GM19025 (cell line): ENCODE measurements at regions not wholly inside any gene's neighbourhood (a gene's known extent, or its start where the extent isn't known, plus 50 kb on each side); places are given as distances from the start of the nearest gene placed in this dataset.
"Not testable (repeated sequence)": the region's sequence is repeated elsewhere in the genome, so short reads cannot be mapped to it uniquely, and the experiment has no call there.

Source experiments
- ATAC-seq: cut with Tn5 transposase; IDR thresholded peaks from one replicate; pipeline ENCODE4 v1.9.1; 2021; ENCODE audit warnings: mild to moderate bottlenecking, low read depth, moderate library complexity; ENCODE audit not compliant: unreplicated experiment

GRCh38 chr1:144140243-144140642 is 168.5 kb upstream of the FAM72C start:
- ATAC-seq, result not testable (repeated sequence)

- ATAC-seq, result not testable (repeated sequence)
These were observed 133.2 kb upstream of the FAM72C start for GRCh38 chr1:144105006-144105405.

- not testable (repeated sequence) for ATAC-seq
These were observed 132.4 kb upstream of the FAM72C start for GRCh38 chr1:144104000-144104677.

GRCh38 chr1:144103156-144103880 is 131.5 kb upstream of the FAM72C start:
- ATAC-seq, result not testable (repeated sequence)

- not testable (repeated sequence) for ATAC-seq
These were observed 130.4 kb upstream of the FAM72C start for GRCh38 chr1:144102046-144102745.

GRCh38 chr1:144101397-144102045 is 129.7 kb upstream of the FAM72C start:
- no peak for ATAC-seq

GRCh38 chr1:144077167-144077841 is 105.5 kb upstream of the FAM72C start:
- ATAC-seq, result not testable (repeated sequence)

GRCh38 chr1:144076646-144077045 is 104.9 kb upstream of the FAM72C start:
- ATAC-seq, result not testable (repeated sequence)

GRCh38 chr1:144070394-144071053 is 98.7 kb upstream of the FAM72C start:
- ATAC-seq, result not testable (repeated sequence)

GRCh38 chr1:144067042-144067441 is 95.3 kb upstream of the FAM72C start:
- ATAC-seq, result not testable (repeated sequence)

- ATAC-seq, result not testable (repeated sequence)
These were observed 94.5 kb upstream of the FAM72C start for GRCh38 chr1:144066071-144066813.

GRCh38 chr1:144065299-144066060 is 93.7 kb upstream of the FAM72C start:
- not testable (repeated sequence) for ATAC-seq

- ATAC-seq, result not testable (repeated sequence)
These were observed 77.6 kb upstream of the FAM72C start for GRCh38 chr1:144049365-144049764.

- not testable (repeated sequence) for ATAC-seq
These were observed 74.9 kb upstream of the FAM72C start for GRCh38 chr1:144046645-144047044.

GRCh38 chr1:144045751-144046546 is 74.2 kb upstream of the FAM72C start:
- not testable (repeated sequence) for ATAC-seq

GRCh38 chr1:144042251-144042650 is 70.5 kb upstream of the FAM72C start:
- not testable (repeated sequence) for ATAC-seq

GRCh38 chr1:144040293-144040692 is 68.5 kb upstream of the FAM72C start:
- not testable (repeated sequence) for ATAC-seq
